ENCODE measurements at regions not wholly inside any gene's neighbourhood (a gene's known extent, or its start where the extent isn't known, plus 50 kb on each side); places are given as distances from the start of the nearest gene placed in this dataset.

DNA sequence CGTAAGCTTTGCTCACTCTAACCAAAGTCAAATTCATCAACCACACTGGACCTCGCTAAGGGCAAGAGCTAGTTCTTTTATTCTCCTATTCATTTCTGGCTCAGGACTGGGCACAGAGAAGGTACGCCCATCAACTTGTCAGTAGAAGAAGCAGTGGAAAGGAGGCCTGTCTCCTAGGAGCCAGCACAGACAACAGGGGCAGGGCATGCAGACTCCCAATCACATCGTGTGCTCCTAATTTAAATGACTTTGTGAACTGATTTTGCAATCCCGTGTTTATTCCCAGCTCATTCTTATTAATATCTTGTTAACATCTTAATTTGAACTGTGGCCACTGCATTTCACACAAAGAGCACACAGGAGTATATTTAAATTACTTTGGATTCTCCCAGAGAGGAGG lies 161.1 kb upstream of the BCL6 start:
- TF ChIP-seq, protein P1, sequence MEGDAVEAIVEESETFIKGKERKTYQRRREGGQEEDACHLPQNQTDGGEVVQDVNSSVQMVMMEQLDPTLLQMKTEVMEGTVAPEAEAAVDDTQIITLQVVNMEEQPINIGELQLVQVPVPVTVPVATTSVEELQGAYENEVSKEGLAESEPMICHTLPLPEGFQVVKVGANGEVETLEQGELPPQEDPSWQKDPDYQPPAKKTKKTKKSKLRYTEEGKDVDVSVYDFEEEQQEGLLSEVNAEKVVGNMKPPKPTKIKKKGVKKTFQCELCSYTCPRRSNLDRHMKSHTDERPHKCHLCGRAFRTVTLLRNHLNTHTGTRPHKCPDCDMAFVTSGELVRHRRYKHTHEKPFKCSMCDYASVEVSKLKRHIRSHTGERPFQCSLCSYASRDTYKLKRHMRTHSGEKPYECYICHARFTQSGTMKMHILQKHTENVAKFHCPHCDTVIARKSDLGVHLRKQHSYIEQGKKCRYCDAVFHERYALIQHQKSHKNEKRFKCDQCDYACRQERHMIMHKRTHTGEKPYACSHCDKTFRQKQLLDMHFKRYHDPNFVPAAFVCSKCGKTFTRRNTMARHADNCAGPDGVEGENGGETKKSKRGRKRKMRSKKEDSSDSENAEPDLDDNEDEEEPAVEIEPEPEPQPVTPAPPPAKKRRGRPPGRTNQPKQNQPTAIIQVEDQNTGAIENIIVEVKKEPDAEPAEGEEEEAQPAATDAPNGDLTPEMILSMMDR (IDR thresholded peaks at IDR 0.05 in 4 of 5, conservative IDR thresholded peaks at IDR 0.05 in 1 of 5), result no peak
- no peak for TF ChIP-seq POLR2A (IDR thresholded peaks at IDR 0.05)

Measured in gastrocnemius medialis (tissue), 4 donors.